ENCODE measurements at regions not wholly inside any gene's neighbourhood (a gene's known extent, or its start where the extent isn't known, plus 50 kb on each side); places are given as distances from the start of the nearest gene placed in this dataset.
"Not testable (repeated sequence)": the region's sequence is repeated elsewhere in the genome, so short reads cannot be mapped to it uniquely, and the experiment has no call there.

DNA sequence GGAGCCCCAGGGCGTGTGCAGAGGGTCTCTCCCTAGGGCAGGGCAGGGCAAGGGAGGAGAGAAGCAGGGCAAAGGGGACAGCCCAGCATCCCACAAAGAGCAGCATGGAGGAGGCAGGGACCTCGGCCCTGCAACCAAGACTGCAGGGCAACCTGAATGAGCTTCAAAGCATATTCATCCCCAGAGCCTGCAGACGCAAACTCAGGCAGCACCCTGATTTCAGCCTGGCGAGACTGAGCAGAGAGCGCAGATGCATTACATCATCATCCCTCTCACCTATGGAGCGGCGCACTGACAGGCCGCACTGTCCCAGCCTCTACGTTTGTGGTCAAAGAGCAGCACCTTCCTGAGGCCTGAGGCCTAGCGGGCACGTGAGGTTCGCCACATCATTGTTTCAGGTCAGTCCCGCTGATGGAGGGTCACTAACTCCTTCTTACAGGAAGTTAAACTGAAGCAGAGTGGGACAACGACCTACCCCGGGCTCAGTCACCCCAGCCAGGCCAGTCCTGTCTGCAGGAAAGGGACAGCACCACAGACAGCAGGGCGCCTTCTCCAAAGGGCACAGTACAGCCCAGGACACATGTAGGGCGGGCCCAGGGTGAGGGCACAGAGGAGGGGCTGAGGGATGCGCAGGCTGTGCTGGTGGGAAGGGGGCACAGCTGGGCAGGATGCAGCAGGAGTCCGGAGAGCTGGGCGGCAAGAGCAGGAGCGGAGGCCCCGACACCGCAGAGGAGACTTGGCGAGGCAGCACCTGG lies 67.2 kb upstream of the RAB6C start:
- H3K36me3 Mint-ChIP-seq (ENCODE audit: insufficient read depth in 2 of 2): no peaks in the 10 kb centered on the region
- H3K27me3 Mint-ChIP-seq (ENCODE audit: low read depth): peaks cover under 1% of the 10 kb centered on the region
- DNase-seq (no peak), ATAC-seq (replicated peaks in 1 of 2) (no peak)
- no peaks in the 10 kb centered on the region for H3K4me1 Mint-ChIP-seq (ENCODE audit: low read depth)
- no peaks in the 10 kb centered on the region for H3K9me3 Mint-ChIP-seq
- H3K27ac Mint-ChIP-seq: no peak overlapping the region
- no peak overlapping the region for H3K4me3 Mint-ChIP-seq

DNA sequence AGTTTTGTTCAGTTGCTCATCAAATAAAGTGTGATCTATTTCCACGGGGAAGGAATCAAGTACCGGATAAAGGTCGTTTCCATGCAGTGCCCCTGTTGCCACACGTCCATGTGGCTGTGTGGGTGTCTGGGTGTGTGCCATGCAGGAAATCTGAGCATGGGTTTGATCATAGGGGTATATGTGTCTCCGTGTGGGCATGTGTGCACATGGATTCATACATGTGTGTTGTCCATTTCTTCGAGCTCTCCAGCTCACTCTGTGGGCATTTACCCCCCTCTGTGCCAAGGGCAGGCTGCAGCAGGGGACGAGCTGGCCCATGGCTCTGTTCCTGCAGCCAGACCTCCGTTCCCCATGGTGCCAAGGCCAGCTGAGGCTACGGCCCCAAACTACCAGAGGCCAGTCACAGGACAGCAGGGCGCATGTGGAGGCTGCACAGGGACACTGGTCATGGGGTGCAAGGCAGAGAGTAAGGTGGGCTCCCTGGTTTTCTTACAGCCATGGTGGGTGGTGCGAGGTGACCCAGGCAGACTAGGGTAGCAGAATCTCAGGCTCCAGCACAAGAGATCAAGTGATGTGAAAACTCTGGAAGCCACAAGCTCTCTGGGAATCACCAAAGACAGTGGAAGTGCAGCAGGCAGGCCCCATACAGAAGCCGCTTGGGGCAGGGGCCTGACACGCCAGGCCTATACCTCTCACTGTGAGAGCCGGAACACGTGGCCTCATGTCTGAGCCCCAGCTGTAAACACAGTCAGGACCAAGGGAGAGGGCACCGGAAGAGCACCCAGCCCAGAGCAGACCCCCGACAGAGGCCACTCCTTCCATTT lies 66.4 kb upstream of the RAB6C start:
- Mint-ChIP-seq H3K36me3 (ENCODE audit: insufficient read depth in 2 of 2) (peaks cover 0 to 4% of the 10 kb centered on the region in 2 donors), H3K4me3 (no peak overlapping the region), H3K9me3 (peaks cover 5 to 6% of the 10 kb centered on the region in 2 donors), H3K27me3 (ENCODE audit: low read depth) (no peaks in the 10 kb centered on the region), H3K27ac (no peak overlapping the region), H3K4me1 (ENCODE audit: low read depth) (no peaks in the 10 kb centered on the region)
- no peak for ATAC-seq (replicated peaks in 1 of 2)
- no peak for DNase-seq

DNA sequence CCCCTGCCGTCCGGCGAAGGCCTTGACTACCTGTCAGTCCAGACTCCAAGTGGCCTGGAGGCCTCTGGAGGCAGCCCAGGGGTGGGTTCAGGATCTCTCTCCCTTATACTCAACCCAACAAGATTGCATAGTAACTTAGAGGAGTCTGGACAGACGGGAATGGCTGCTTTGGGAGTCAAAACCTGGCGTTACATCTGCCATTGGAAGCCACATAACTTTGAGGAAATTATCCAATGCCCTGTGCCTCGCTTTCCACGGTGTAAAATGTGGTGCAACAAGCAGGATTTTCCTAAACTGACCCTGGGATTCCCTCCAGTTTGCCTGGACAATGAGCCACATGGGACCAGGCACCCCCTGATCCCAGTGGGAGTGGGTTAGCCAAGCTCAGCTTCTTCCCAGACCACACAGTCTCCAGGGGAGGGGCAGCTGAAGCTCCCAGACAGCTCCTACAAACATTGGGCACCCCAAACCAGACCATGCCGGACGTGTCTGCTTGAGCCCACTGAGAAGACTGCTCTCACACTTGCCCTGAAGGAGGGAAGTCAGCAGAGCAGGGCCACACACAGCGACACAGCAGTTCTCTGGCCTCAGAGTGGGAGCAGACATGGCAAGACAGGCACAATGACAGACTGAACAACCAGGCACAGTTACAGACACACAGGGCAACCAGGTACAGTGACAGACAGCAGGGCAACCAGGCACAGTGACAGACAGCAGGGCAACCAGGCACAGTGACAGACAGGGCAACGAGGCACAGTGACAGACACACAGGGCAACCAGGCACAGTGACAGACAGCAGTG lies 65.6 kb upstream of the RAB6C start:
- Mint-ChIP-seq H3K27ac (no peak overlapping the region), H3K27me3 (ENCODE audit: low read depth) (no peaks in the 10 kb centered on the region), H3K4me1 (ENCODE audit: low read depth) (no peaks in the 10 kb centered on the region), H3K4me3 (no peak overlapping the region), H3K36me3 (ENCODE audit: insufficient read depth in 2 of 2) (peaks cover 6 to 11% of the 10 kb centered on the region in 2 donors), H3K9me3 (peaks cover 10 to 12% of the 10 kb centered on the region in 2 donors)
- ATAC-seq (replicated peaks in 1 of 2) (no peak), DNase-seq (no peak)

DNA sequence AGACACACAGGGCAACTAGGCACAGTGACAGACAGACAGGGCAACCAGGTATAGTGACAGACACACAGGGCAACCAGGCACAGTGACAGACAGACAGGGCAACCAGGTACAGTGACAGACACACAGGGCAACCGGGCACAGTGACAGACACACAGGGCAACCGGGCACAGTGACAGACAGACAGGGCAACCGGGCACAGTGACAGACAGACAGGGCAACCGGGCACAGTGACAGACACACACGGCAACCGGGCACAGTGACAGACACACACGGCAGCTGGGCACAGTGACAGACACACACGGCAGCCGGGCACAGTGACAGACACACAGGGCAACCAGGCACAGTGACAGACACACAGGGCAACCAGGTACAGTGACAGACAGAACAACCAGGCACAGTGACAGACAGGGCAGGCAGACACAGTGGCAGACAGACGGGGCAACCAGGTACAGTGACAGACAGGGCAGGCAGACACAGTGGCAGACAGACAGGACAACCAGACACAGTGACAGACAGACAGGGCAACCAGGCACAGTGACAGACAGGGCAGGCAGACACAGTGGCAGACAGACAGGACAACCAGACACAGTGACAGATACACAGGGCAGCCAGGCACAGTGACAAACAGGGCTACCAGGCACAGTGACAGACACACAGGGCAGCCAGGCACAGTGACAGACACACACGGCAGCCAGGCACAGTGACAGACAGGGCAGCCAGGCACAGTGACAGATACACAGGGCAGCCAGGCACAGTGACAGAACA lies 64.7 kb upstream of the RAB6C start:
- ATAC-seq (replicated peaks in 1 of 2) (no peak), DNase-seq (no peak)
- no peak overlapping the region for H3K4me3 Mint-ChIP-seq
- H3K27me3 Mint-ChIP-seq (ENCODE audit: low read depth): no peaks in the 10 kb centered on the region
- no peaks in the 10 kb centered on the region for H3K4me1 Mint-ChIP-seq (ENCODE audit: low read depth)
- no peak overlapping the region for H3K27ac Mint-ChIP-seq
- peaks cover 8 to 11% of the 10 kb centered on the region in 2 donors for H3K36me3 Mint-ChIP-seq (ENCODE audit: insufficient read depth in 2 of 2)
- H3K9me3 Mint-ChIP-seq: peaks cover 12 to 13% of the 10 kb centered on the region in 2 donors

DNA sequence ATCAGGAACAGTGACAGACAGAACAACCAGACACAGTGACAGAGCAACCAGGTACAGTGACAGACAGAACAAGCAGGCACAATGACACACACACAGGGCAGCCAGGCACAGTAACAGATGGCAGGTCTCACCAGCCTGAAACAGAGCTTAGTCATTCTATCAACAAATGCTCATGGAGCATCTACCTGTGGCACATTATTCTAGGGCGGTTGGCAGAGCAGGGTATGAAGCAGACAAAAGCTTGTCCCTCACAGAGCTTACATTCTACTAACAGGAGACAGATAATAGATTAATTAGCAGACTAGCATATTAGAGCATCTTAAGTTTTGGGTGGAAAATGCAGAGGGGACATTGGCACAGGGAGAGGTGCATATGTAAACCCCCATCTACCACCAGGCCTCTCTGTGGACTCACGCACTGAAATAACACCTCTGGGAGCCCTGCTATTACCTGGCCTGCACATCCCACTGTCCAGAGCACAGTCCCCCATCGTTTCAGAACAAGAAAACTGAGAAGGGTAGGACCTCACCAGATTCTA lies 64.1 kb upstream of the RAB6C start:
- peaks cover 12 to 14% of the 10 kb centered on the region in 2 donors for H3K9me3 Mint-ChIP-seq
- peaks cover 8 to 11% of the 10 kb centered on the region in 2 donors for H3K36me3 Mint-ChIP-seq (ENCODE audit: insufficient read depth in 2 of 2)
- H3K4me1 Mint-ChIP-seq (ENCODE audit: low read depth): no peaks in the 10 kb centered on the region
- ATAC-seq (replicated peaks in 1 of 2) (no peak), DNase-seq (no peak)
- no peak overlapping the region for H3K4me3 Mint-ChIP-seq
- no peaks in the 10 kb centered on the region for H3K27me3 Mint-ChIP-seq (ENCODE audit: low read depth)
- no peak overlapping the region for H3K27ac Mint-ChIP-seq

DNA sequence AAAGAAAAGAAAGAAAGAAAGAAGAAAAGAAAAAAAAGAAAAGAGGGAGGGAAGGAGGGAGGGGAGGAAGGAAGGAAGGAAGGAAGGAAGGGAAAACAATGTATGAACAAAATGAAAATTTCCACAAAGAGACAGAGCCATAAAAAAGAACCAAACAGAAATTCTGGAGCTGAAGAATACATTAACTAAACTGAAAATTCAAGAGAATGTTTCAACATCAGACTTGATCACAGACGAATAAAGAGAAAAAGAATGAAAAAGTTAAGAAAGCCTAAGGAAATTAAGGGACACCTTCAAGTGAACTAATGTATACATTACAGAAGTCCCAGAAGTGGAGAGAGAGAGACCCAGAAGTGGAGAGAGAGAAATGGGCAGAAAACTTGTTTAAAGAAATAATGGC lies 60.9 kb upstream of the RAB6C start:
- ATAC-seq (replicated peaks in 1 of 2) (no peak), DNase-seq (no peak)
- Mint-ChIP-seq H3K27me3 (ENCODE audit: low read depth) (peaks cover 19% of the 10 kb centered on the region), H3K27ac (peak overlapping the region; percentile 55), H3K4me1 (ENCODE audit: low read depth) (peaks cover 3% of the 10 kb centered on the region), H3K9me3 (peaks cover 12 to 14% of the 10 kb centered on the region in 2 donors), H3K36me3 (ENCODE audit: insufficient read depth in 2 of 2) (peaks cover 8 to 11% of the 10 kb centered on the region in 2 donors), H3K4me3 (no peak overlapping the region)

DNA sequence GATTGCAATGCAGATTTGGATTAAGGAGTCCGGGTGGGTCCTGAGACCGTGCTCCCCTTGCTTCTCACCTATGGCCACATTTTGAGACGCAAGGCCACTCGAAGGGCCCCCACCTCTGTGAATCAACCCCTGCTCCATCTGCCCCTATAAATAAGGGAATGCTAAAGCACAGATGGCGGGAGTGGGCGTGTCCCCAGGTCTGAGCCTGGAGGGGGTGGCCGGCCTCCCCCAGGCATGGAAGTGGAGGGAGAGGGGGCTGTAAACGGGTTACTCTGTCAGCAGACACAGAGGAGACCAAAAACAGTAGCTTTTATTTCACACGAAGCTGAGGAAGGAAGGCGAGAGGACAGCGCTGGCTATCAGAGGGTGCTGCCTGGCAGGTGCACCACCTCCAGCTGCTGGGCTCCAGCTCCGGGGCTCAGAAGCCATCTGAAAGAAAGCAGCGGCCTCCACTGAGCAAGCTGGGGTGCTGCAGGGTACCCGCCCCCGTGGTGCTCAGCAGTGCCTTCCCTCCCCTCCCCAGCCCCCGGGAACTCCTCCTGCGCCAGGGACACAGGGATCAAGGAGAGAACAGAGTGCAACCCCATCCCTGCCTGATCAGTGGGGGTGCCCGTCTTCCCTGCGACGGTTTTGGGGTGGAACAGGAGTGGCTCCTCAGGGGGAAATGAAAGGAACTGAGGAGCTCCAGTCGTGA lies 56.7 kb upstream of the RAB6C start:
- Mint-ChIP-seq H3K27ac (no peak overlapping the region), H3K4me1 (ENCODE audit: low read depth) (peaks cover 7% of the 10 kb centered on the region), H3K27me3 (ENCODE audit: low read depth) (peaks cover 24% of the 10 kb centered on the region), H3K4me3 (peak overlapping the region in 1 of 2 donors; percentile 17), H3K36me3 (ENCODE audit: insufficient read depth in 2 of 2) (peaks cover 7 to 8% of the 10 kb centered on the region in 2 donors), H3K9me3 (peaks cover 9 to 11% of the 10 kb centered on the region in 2 donors)
- DNase-seq: no peak
- peak; percentile 23 to 27 for ATAC-seq (replicated peaks in 1 of 2)

DNA sequence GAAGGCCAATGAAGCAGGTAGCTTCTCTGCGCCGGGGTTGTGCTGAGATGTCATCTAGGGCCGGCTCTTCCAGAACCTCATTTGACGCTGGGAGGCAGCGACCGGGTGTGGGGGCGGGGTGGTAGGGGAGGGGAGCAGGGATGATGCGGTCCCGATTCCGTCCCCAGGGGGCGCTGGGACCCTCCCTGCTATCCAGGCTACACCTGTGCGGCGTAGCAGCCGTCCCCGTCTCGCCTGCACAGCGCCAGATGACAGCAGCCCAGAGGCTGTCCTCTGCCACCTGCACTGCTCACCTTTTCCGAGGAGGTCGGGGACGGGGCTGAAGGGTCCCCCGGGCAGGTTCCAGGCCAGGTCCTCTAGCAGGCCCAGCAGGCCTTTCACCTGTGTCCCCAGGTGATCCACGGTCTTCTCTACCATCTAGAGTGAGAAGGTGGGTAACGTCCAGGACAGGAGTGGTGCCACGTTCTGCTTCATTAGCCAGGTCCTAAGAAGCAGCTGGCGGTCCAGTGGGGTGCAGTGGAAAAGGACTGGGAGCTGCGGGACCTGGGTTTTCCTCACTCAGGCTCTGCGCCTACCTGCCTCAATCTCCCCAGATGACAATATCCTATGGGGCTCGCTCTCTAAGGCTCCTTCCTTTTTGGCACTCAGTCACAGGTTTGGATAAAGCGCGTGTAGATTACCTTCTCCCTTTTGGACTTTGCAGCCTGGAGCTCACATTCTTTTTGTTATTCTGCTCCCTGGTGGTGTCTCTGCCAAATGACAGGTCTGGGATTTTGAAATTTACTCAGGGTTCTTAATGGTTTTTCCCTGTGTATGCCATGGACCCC lies 56.0 kb upstream of the RAB6C start:
- H3K27me3 Mint-ChIP-seq (ENCODE audit: low read depth): peaks cover 24% of the 10 kb centered on the region
- peak; percentile 58 to 62 for ATAC-seq (replicated peaks in 1 of 2)

DNA sequence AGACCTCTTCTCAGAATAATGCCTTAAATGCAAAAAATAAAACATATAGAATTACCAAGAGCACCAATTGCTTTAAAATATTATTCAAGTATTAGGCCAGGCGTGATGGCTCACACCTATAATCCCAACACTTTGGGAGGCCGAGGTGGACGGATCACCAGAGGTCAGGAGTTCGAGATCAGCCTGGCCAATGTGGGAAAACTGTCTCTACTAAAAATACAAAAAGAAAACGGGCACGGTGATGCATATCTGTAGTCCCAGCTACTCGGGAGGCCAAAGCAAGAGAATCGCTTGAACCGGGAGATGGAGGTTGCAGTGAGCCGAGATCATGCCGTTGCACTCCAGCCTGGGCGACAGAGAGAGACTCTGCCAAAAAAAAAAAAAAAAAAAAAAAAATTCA lies 55.4 kb upstream of the RAB6C start:
- not testable (repeated sequence) for H3K36me3 Mint-ChIP-seq (ENCODE audit: insufficient read depth in 2 of 2); ATAC-seq (replicated peaks in 1 of 2); DNase-seq; H3K4me3 Mint-ChIP-seq; H3K27ac Mint-ChIP-seq; H3K9me3 Mint-ChIP-seq; H3K4me1 Mint-ChIP-seq (ENCODE audit: low read depth)
- peaks cover 24% of the 10 kb centered on the region for H3K27me3 Mint-ChIP-seq (ENCODE audit: low read depth)

More for the DNA sequence above, 56.0 kb upstream of the RAB6C start:
- Mint-ChIP-seq H3K9me3 (peaks cover 3 to 6% of the 10 kb centered on the region in 2 donors), H3K36me3 (ENCODE audit: insufficient read depth in 2 of 2) (peaks cover 3 to 6% of the 10 kb centered on the region in 2 donors), H3K27ac (no peak overlapping the region), H3K4me1 (ENCODE audit: low read depth) (peaks cover 7% of the 10 kb centered on the region), H3K4me3 (peak overlapping the region; percentile 33 to 35)
- DNase-seq: peak; percentile 13 to 21

DNA sequence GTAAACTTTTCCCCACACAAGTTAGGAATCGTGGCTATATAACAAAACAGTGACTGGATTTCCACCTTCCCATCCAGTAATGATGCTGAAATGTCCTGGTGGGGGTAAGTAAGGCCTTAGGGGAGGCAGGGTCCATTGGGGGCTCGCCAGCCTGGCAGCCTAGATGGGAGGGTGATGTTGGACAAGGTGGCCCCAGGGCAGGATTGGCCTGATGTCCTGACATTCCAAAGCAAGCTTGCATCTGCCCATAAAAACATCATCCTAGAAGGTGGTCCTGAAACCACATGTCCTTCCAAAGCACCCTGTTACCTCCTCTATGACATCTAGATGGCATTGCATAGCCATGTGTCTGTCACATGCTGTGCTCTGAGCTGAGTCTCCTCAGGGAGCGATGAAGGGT lies 54.1 kb upstream of the RAB6C start:
- peaks cover 24% of the 10 kb centered on the region for H3K27me3 Mint-ChIP-seq (ENCODE audit: low read depth)
- no peak overlapping the region for H3K27ac Mint-ChIP-seq
- H3K9me3 Mint-ChIP-seq: no peaks in the 10 kb centered on the region
- H3K4me1 Mint-ChIP-seq (ENCODE audit: low read depth): peaks cover 7% of the 10 kb centered on the region
- DNase-seq: no peak
- no peak for ATAC-seq (replicated peaks in 1 of 2)
- no peaks in the 10 kb centered on the region for H3K36me3 Mint-ChIP-seq (ENCODE audit: insufficient read depth in 2 of 2)
- H3K4me3 Mint-ChIP-seq: no peak overlapping the region

DNA sequence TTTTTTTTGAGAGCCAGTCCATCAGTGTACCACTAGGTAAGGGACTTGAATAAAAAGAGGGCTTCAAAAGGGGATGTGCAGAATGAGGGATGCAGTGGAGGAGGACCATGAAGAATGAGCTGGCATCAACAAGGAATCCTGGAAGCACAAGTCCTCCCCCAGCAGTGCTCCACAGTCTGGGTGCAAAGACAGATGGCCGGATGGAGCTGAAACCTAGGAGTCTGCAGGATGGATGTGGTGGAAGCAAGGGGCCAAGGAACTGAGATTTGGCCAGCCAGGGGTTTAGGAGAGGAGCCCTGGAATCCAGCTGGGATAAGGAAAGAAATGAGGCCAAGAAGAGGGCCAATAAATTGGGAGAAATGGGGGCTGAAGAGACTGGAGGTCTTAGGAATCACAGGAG lies 51.8 kb upstream of the RAB6C start:
- no peaks in the 10 kb centered on the region for H3K36me3 Mint-ChIP-seq (ENCODE audit: insufficient read depth in 2 of 2)
- H3K9me3 Mint-ChIP-seq: no peaks in the 10 kb centered on the region
- no peak overlapping the region for H3K4me3 Mint-ChIP-seq
- no peak overlapping the region for H3K27ac Mint-ChIP-seq
- ATAC-seq (replicated peaks in 1 of 2) (no peak), DNase-seq (no peak)
- peaks cover 7% of the 10 kb centered on the region for H3K4me1 Mint-ChIP-seq (ENCODE audit: low read depth)
- H3K27me3 Mint-ChIP-seq (ENCODE audit: low read depth): peaks cover 14% of the 10 kb centered on the region
